Fibroblast of lung (primary cell): ENCODE measurements at regions not wholly inside any gene's neighbourhood (a gene's known extent, or its start where the extent isn't known, plus 50 kb on each side); places are given as distances from the start of the nearest gene placed in this dataset.

Experiments
- DNase-seq, 2 donors: peaks; one replicate each; pipeline versions ENCODE4 v3.0.0 to v3.0.0-alpha.2; 2010; ENCODE audit warnings: low read depth in 2 of 2
- H2AFZ ChIP-seq: 2 replicates; pipeline ENCODE4 v1.5.1; 2012; ENCODE audit warnings: low read length, control low read depth, inconsistent platforms
- H3K27ac ChIP-seq: 2 replicates; pipeline ENCODE4 v1.5.1; 2011; ENCODE audit warnings: low read length, control low read depth; ENCODE audit not compliant: insufficient read depth
- H3K27me3 ChIP-seq: 2 replicates; pipeline ENCODE4 v1.5.1; 2011; ENCODE audit warnings: mild to moderate bottlenecking, low read length; ENCODE audit not compliant: control insufficient read depth, insufficient read depth
- H3K36me3 ChIP-seq: 2 replicates; pipeline ENCODE4 v1.5.1; 2011; ENCODE audit warnings: low read length; ENCODE audit not compliant: control insufficient read depth, insufficient read depth
- H3K4me1 ChIP-seq: 2 replicates; pipeline ENCODE4 v1.5.1; 2011; ENCODE audit warnings: low read length; ENCODE audit not compliant: control insufficient read depth, insufficient read depth; ENCODE audit errors: extremely low read depth
- H3K4me2 ChIP-seq: 2 replicates; pipeline ENCODE4 v1.5.1; 2011; ENCODE audit warnings: low read length, control low read depth; ENCODE audit not compliant: insufficient read depth; ENCODE audit errors: extremely low read depth
- H3K4me3 ChIP-seq, 4 experiments: fragments of 200-600 bp in 1 of 4; sonication (generic) in 1 of 4; replicated peaks in 1 of 4; 2 replicates each; pipeline ENCODE4 v1.5.1; 2011 to 2016; ENCODE audit warnings: low read length in 4 of 4, low read depth in 3 of 4, mild to moderate bottlenecking in 3 of 4, control low read depth in 2 of 4, inconsistent platforms in 1 of 4, mixed read lengths in 1 of 4; ENCODE audit not compliant: insufficient read depth in 1 of 4; ENCODE audit errors: control extremely low read depth in 1 of 4
- H3K79me2 ChIP-seq: 2 replicates; pipeline ENCODE4 v1.5.1; 2012; ENCODE audit warnings: mild to moderate bottlenecking, low read length, inconsistent platforms; ENCODE audit not compliant: control insufficient read depth, insufficient read depth
- H3K9ac ChIP-seq: 2 replicates; pipeline ENCODE4 v1.5.1; 2011; ENCODE audit warnings: mild to moderate bottlenecking, low read length, control low read depth; ENCODE audit not compliant: insufficient read depth
- H3K9me3 ChIP-seq: 2 replicates; pipeline ENCODE4 v1.5.1; 2012; ENCODE audit warnings: low read depth, low read length; ENCODE audit not compliant: control insufficient read depth, insufficient read depth
- H4K20me1 ChIP-seq: 2 replicates; pipeline ENCODE4 v1.5.1; 2011; ENCODE audit warnings: low read length; ENCODE audit not compliant: control insufficient read depth, insufficient read depth; ENCODE audit errors: extremely low read depth
- CTCF ChIP-seq, 2 donors: IDR thresholded peaks in 1 of 2; conservative IDR thresholded peaks in 1 of 2; 1 replicate in 1 of 2; 2 replicates in 1 of 2; pipeline ENCODE4 v1.5.1; 2011 to 2012; ENCODE audit warnings: low read length in 2 of 2, control low read depth in 1 of 2, inconsistent platforms in 1 of 2, low read depth in 1 of 2, mild to moderate bottlenecking in 1 of 2
- EZH2 ChIP-seq: IDR thresholded peaks from 2 replicates; pipeline ENCODE4 v1.5.1; 2012; ENCODE audit warnings: low read length, control low read depth, mild to moderate bottlenecking; ENCODE audit errors: missing control alignments

- Histone ChIP-seq H4K20me1 (no peaks in the 10 kb centered on the region), H3K27ac (no peak overlapping the region), H3K9ac (no peak overlapping the region), H3K4me3 (no peak overlapping the region), H3K4me1 (peaks cover 2% of the 10 kb centered on the region), H2AFZ (no peak overlapping the region), H3K4me2 (no peak overlapping the region), H3K9me3 (no peaks in the 10 kb centered on the region), H3K27me3 (no peaks in the 10 kb centered on the region), H3K79me2 (no peaks in the 10 kb centered on the region), H3K36me3 (no peaks in the 10 kb centered on the region)
- no peak for TF ChIP-seq EZH2
- no peak for TF ChIP-seq CTCF (conservative IDR thresholded peaks at IDR 0.05 in 1 of 2, IDR thresholded peaks at IDR 0.05 in 1 of 2; ENCODE audit: low read depth in 1 of 2, low read length in 2 of 2)
- DNase-seq = no peak
Measured at GRCh38 chr2:12585784-12586183, 131.0 kb upstream of the TRIB2 start.

GRCh38 chr2:12587228-12587627 lies 129.5 kb upstream of the TRIB2 start:
- Histone ChIP-seq H3K36me3 (no peaks in the 10 kb centered on the region), H3K4me2 (no peak overlapping the region), H2AFZ (no peak overlapping the region), H3K4me1 (peaks cover 2% of the 10 kb centered on the region), H3K9ac (no peak overlapping the region), H3K9me3 (no peaks in the 10 kb centered on the region), H4K20me1 (no peaks in the 10 kb centered on the region), H3K79me2 (no peaks in the 10 kb centered on the region), H3K27ac (no peak overlapping the region), H3K4me3 (no peak overlapping the region), H3K27me3 (no peaks in the 10 kb centered on the region)
- no peak for DNase-seq
- TF ChIP-seq CTCF (conservative IDR thresholded peaks at IDR 0.05 in 1 of 2, IDR thresholded peaks at IDR 0.05 in 1 of 2; ENCODE audit: low read depth in 1 of 2, low read length in 2 of 2) = no peak
- no peak for TF ChIP-seq EZH2

GRCh38 chr2:12587729-12588522 lies 128.8 kb upstream of the TRIB2 start:
- DNase-seq = peak; percentile 94 to 95
- Histone ChIP-seq H3K27ac (peak overlapping the region; percentile 10), H3K4me1 (peaks cover 2% of the 10 kb centered on the region), H3K9ac (no peak overlapping the region), H3K27me3 (no peaks in the 10 kb centered on the region), H3K36me3 (no peaks in the 10 kb centered on the region), H2AFZ (peak overlapping the region; percentile 23), H3K4me2 (peak overlapping the region; percentile 42), H3K4me3 (peak overlapping the region in 1 of 4 experiments; percentile 8), H3K9me3 (no peaks in the 10 kb centered on the region), H3K79me2 (no peaks in the 10 kb centered on the region), H4K20me1 (no peaks in the 10 kb centered on the region)
- TF ChIP-seq EZH2 (no peak), CTCF (conservative IDR thresholded peaks at IDR 0.05 in 1 of 2, IDR thresholded peaks at IDR 0.05 in 1 of 2; ENCODE audit: low read depth in 1 of 2, low read length in 2 of 2) (no peak)
